ENCODE measurements at regions not wholly inside any gene's neighbourhood (a gene's known extent, or its start where the extent isn't known, plus 50 kb on each side); places are given as distances from the start of the nearest gene placed in this dataset.
"Not testable (repeated sequence)": the region's sequence is repeated elsewhere in the genome, so short reads cannot be mapped to it uniquely, and the experiment has no call there.

DNA sequence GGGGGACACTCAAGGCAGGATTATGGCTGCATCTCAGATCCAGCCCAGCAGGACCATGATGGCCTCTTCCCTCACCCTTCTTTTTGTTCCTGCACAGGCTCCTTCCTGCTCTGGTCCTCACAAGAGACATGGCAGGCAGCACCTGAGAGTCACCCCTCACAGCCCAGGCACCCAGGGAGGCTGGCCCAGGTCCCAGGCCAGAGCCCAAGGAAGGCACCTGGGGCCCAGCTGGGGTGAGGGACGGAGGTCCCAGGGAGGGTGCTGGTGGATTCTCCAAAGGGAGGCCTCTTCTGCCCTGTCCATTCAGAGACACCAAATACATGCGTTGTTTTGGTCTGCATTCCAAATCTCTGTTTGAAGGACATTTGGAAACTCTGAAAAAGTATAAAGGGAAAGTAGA, 285.4 kb upstream of the HS6ST1 start:
- no peak for DNase-seq (ENCODE audit: low read depth)
- TF ChIP-seq, protein P1, sequence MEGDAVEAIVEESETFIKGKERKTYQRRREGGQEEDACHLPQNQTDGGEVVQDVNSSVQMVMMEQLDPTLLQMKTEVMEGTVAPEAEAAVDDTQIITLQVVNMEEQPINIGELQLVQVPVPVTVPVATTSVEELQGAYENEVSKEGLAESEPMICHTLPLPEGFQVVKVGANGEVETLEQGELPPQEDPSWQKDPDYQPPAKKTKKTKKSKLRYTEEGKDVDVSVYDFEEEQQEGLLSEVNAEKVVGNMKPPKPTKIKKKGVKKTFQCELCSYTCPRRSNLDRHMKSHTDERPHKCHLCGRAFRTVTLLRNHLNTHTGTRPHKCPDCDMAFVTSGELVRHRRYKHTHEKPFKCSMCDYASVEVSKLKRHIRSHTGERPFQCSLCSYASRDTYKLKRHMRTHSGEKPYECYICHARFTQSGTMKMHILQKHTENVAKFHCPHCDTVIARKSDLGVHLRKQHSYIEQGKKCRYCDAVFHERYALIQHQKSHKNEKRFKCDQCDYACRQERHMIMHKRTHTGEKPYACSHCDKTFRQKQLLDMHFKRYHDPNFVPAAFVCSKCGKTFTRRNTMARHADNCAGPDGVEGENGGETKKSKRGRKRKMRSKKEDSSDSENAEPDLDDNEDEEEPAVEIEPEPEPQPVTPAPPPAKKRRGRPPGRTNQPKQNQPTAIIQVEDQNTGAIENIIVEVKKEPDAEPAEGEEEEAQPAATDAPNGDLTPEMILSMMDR (conservative IDR thresholded peaks at IDR 0.05; ENCODE audit: low read depth, low read length): no peak
- H3K4me3 ChIP-seq (ENCODE audit: low read depth, low read length): no peak overlapping the region

DNA sequence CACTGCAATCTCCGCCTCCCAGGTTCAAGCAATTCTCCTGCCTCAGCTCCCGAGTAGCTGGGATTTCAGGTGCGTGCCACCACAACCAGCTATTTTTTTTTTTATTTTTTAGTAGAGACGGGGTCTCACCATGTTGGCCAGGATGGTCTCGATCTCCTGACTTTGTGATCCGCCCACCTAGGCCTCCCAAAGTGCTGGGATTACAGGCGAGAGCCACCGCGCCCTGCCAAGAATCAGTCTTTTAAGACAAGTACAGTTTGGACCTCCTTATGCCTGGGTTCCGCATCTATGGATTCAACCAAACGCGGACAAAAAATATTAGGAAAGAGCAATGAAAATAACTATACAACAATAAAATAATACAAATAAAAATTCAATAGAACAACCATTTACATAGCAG, 285.9 kb upstream of the HS6ST1 start:
- not testable (repeated sequence) for DNase-seq (ENCODE audit: low read depth); H3K4me3 ChIP-seq (ENCODE audit: low read depth, low read length)

DNA sequence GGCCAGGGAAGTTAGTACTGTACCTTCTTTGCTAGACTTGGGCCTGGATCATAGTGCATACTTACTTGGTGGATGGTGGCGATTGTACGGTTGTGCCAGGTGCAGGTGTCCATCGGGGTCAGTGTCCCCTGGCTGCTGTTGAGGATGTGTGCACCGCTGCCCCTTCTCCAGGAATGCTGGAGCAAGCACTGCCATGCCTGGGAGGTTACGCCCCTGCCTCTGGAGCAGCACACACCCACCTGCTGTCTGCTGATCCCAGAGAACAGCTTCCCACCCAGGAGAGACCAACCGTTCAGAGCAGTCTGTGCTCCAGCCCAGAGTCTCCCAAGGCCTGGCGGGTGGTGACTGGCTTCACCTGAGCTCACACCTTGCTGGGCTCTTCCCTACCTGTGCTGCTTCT, 286.8 kb upstream of the HS6ST1 start:
- DNase-seq (ENCODE audit: low read depth): no peak
- no peak overlapping the region for H3K4me3 ChIP-seq (ENCODE audit: low read depth, low read length)
- TF ChIP-seq, protein P1 (conservative IDR thresholded peaks at IDR 0.05; ENCODE audit: low read depth, low read length): no peak

DNA sequence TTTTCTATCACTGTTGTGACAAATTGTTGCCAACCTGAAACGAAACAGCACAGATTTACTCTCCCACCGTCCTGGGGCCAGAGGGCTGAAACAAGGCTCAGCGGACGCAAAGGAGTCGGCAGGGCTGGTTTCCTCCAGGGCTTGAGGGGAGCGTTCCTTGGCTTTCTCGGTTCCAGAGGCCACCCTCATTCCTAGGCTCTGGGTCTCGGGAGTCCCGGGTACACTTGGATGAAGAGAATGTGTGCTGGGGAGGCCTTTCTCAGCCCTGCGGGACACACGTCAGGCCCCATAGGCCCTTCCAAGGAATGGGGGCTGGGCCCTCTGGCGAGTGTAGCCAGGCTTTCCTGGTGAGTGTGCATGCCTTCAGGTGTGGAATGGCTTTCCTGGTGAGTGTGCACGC, 287.3 kb upstream of the HS6ST1 start:
- TF ChIP-seq, protein P1 (conservative IDR thresholded peaks at IDR 0.05; ENCODE audit: low read depth, low read length): no peak
- H3K4me3 ChIP-seq (ENCODE audit: low read depth, low read length): no peak overlapping the region
- DNase-seq (ENCODE audit: low read depth): no peak

DNA sequence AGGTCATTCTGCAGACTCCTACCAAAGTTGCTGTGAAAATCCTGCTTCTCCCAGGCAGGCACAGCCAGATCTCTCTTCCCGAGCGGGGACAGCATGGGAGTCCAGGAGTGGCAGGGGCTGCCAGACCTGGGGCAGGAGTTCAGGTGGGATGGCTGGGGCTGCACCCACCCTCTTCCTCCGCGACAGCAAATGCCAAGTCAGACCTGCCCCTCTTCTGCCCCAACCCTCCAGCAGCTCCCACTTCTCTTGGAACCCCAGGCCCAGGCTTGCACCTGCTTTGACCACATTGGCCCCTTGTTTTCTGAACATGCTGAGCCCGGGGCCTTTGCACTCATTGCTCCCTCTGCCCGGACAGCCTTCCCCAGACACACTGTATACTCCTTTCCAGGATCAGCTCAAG, 288.2 kb upstream of the HS6ST1 start:
- no peak for DNase-seq (ENCODE audit: low read depth)
- TF ChIP-seq, protein P1 (conservative IDR thresholded peaks at IDR 0.05; ENCODE audit: low read depth, low read length): no peak
- no peak overlapping the region for H3K4me3 ChIP-seq (ENCODE audit: low read depth, low read length)

DNA sequence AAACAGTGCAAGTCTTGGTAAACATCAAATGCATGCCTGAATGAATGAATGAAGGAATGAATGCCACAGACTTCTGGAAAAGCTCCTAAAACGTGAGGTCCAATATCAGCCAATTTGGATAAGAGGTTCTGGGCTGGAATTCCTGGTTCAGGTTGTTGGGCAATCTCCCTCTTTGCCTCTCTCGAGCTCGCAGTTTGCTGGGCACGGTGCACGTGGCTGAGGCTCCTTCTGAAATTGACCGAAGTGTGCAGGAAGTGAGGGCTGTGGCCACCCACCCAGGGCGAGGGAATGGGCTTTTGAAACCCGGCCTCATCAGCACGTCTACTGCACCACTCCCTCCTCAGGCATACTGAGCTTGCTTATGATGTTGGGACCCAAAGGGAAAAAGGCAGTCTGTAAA, 288.8 kb upstream of the HS6ST1 start:
- TF ChIP-seq, protein P1 (conservative IDR thresholded peaks at IDR 0.05; ENCODE audit: low read depth, low read length): no peak
- H3K4me3 ChIP-seq (ENCODE audit: low read depth, low read length): no peak overlapping the region
- no peak for DNase-seq (ENCODE audit: low read depth)

DNA sequence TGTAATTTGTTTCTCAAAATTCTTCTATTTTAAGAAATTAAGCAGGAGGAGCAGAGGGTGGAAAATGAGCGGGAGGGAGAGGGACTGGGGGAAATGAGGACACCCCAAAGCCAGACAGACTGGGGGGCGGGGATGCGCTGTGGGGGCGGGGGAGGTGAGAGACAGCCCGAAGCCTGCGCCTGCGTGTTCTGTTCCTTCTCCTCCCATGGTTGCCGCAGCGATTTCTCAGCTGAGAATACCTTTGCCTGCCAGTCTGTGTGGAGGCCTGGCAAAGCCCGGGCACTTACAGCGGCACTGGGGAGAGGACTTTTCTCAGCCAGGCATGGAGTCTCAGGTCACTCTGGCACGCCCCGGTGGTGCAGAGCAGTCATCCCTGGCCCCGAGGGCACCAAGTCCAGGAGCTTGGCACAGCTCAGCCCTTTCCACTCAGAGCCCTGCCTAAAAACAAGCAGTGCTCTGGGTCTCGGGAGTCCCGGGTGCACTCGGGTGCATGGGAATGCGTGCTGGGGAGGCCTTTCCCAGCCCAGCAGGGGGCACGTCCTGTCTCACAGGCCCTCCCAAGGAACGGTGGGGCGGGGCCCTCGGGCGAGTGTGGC, 289.3 kb upstream of the HS6ST1 start:
- TF ChIP-seq, protein P1 (conservative IDR thresholded peaks at IDR 0.05; ENCODE audit: low read depth, low read length): no peak
- DNase-seq (ENCODE audit: low read depth): no peak
- no peak overlapping the region for H3K4me3 ChIP-seq (ENCODE audit: low read depth, low read length)

All from choroid plexus epithelial cell (primary cell).